Neural cell (in vitro differentiated cells): ENCODE measurements at regions not wholly inside any gene's neighbourhood (a gene's known extent, or its start where the extent isn't known, plus 50 kb on each side); places are given as distances from the start of the nearest gene placed in this dataset.

Experiments used
- EP300 ChIP-seq: fragments of 450-650 bp; conservative IDR thresholded peaks from 2 replicates; pipeline ENCODE4 v1.6.1; 2014; ENCODE audit warnings: antibody characterized with exemption, mild to moderate bottlenecking, moderate library complexity; ENCODE audit not compliant: poor library complexity, severe bottlenecking
- EZH2 ChIP-seq: fragments of 200-600, 300-800 bp; shearing (Covaris generic), sonication (generic); IDR thresholded peaks from 2 replicates; pipeline ENCODE4 v1.6.1; 2014; ENCODE audit warnings: antibody characterized with exemption, low read length, borderline replicate concordance, mild to moderate bottlenecking; ENCODE audit not compliant: insufficient read depth, poor library complexity, severe bottlenecking
- MXI1 ChIP-seq: fragments of 450-650 bp; conservative IDR thresholded peaks from 2 replicates; pipeline ENCODE4 v1.6.1; 2014; ENCODE audit warnings: antibody characterized with exemption, mild to moderate bottlenecking; ENCODE audit not compliant: poor library complexity, severe bottlenecking
- POLR2AphosphoS5 ChIP-seq: IDR thresholded peaks from 2 replicates; pipeline ENCODE4 v1.6.1; 2012
- TAF1 ChIP-seq: IDR thresholded peaks from 2 replicates; pipeline ENCODE4 v1.6.1; 2012; ENCODE audit warnings: low read depth
- TF ChIP-seq, protein P1 (sequence below): fragments of 450-650 bp; IDR thresholded peaks from 2 replicates; pipeline ENCODE4 v1.5.1; 2014; ENCODE audit warnings: antibody characterized with exemption, mild to moderate bottlenecking, moderate library complexity; ENCODE audit not compliant: poor library complexity, severe bottlenecking

DNA sequence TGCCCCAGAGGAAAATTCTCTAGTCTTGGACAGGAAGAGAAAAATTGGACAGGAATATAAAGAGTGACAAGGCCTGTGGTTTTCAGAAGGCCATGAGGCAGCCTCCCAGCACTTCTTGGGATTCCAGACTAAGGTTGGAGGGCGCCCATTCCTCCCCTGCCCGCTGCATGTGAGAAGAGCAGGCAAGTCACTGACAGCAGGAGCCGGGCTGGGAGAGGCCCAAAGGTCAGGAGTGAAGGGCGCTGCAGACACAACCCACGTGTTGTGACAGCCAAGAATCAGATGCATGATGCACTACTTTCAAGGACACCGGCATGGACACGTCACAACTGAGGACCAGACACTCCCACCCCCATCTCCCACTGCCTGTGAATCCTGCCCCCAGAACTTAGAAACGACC lies 256.7 kb downstream of the CBLN1 start:
- TF ChIP-seq EZH2, result no peak
- TF ChIP-seq, protein P1, sequence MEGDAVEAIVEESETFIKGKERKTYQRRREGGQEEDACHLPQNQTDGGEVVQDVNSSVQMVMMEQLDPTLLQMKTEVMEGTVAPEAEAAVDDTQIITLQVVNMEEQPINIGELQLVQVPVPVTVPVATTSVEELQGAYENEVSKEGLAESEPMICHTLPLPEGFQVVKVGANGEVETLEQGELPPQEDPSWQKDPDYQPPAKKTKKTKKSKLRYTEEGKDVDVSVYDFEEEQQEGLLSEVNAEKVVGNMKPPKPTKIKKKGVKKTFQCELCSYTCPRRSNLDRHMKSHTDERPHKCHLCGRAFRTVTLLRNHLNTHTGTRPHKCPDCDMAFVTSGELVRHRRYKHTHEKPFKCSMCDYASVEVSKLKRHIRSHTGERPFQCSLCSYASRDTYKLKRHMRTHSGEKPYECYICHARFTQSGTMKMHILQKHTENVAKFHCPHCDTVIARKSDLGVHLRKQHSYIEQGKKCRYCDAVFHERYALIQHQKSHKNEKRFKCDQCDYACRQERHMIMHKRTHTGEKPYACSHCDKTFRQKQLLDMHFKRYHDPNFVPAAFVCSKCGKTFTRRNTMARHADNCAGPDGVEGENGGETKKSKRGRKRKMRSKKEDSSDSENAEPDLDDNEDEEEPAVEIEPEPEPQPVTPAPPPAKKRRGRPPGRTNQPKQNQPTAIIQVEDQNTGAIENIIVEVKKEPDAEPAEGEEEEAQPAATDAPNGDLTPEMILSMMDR, result no peak
- TF ChIP-seq POLR2AphosphoS5, result no peak
- no peak for TF ChIP-seq TAF1
- TF ChIP-seq MXI1, result no peak
- no peak for TF ChIP-seq EP300
